ENCODE measurements at regions not wholly inside any gene's neighbourhood (a gene's known extent, or its start where the extent isn't known, plus 50 kb on each side); places are given as distances from the start of the nearest gene placed in this dataset.

DNA sequence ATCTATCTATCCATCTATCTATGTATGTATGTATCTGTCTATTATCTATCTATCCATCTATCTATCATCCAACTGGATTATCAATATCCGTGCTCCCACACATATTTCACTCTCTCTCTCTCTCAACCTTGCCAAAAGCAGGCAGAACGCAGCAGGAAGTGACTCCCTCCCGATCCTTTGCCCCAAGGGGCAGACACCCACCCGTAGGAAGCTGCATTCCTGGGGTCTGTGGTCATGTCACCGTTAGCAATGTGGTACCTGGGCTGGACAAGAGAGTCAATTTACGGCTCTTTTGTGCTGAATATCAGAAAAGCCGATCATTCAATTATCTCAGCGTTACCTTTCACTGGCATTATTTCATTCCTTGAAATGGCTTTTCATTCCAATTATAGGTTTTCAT is 119.6 kb upstream of the PPP2R3B start:
- TF ChIP-seq HMGA2 (CRISPR knock-in tag; IDR thresholded peaks at IDR 0.05) (no peak), CTCF (IDR thresholded peaks at IDR 0.05) (no peak), ZNF232 (CRISPR knock-in tag; IDR thresholded peaks at IDR 0.05) (no peak), FOXK1 (CRISPR knock-in tag; IDR thresholded peaks at IDR 0.05) (no peak), CREB1 (CRISPR knock-in tag; IDR thresholded peaks at IDR 0.05) (no peak), ZNF416 (CRISPR knock-in tag; IDR thresholded peaks at IDR 0.05) (no peak), ZNF317 (CRISPR knock-in tag; IDR thresholded peaks at IDR 0.05; ENCODE audit: borderline replicate concordance, low read depth) (no peak), USF2 (CRISPR knock-in tag; IDR thresholded peaks at IDR 0.05) (no peak), MXD4 (CRISPR knock-in tag; IDR thresholded peaks at IDR 0.05; ENCODE audit: borderline replicate concordance) (no peak), HMGXB4 (CRISPR knock-in tag; IDR thresholded peaks at IDR 0.05) (no peak)
- TF ChIP-seq, protein P1, sequence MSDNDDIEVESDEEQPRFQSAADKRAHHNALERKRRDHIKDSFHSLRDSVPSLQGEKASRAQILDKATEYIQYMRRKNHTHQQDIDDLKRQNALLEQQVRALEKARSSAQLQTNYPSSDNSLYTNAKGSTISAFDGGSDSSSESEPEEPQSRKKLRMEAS (CRISPR knock-in tag; IDR thresholded peaks at IDR 0.05): no peak
- TF ChIP-seq, protein P2, sequence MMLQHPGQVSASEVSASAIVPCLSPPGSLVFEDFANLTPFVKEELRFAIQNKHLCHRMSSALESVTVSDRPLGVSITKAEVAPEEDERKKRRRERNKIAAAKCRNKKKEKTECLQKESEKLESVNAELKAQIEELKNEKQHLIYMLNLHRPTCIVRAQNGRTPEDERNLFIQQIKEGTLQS (CRISPR knock-in tag; conservative IDR thresholded peaks at IDR 0.05): no peak
- TF ChIP-seq, protein P3, sequence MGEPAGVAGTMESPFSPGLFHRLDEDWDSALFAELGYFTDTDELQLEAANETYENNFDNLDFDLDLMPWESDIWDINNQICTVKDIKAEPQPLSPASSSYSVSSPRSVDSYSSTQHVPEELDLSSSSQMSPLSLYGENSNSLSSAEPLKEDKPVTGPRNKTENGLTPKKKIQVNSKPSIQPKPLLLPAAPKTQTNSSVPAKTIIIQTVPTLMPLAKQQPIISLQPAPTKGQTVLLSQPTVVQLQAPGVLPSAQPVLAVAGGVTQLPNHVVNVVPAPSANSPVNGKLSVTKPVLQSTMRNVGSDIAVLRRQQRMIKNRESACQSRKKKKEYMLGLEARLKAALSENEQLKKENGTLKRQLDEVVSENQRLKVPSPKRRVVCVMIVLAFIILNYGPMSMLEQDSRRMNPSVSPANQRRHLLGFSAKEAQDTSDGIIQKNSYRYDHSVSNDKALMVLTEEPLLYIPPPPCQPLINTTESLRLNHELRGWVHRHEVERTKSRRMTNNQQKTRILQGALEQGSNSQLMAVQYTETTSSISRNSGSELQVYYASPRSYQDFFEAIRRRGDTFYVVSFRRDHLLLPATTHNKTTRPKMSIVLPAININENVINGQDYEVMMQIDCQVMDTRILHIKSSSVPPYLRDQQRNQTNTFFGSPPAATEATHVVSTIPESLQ (CRISPR knock-in tag; IDR thresholded peaks at IDR 0.05): no peak

Measured in WTC11 (cell line).